ENCODE measurements at regions not wholly inside any gene's neighbourhood (a gene's known extent, or its start where the extent isn't known, plus 50 kb on each side); places are given as distances from the start of the nearest gene placed in this dataset.

GRCh38 chr1:87820668-87821334 is 492.1 kb downstream of the LMO4 start:
- DNase-seq (ENCODE audit: low spot score) = no peak

DNA sequence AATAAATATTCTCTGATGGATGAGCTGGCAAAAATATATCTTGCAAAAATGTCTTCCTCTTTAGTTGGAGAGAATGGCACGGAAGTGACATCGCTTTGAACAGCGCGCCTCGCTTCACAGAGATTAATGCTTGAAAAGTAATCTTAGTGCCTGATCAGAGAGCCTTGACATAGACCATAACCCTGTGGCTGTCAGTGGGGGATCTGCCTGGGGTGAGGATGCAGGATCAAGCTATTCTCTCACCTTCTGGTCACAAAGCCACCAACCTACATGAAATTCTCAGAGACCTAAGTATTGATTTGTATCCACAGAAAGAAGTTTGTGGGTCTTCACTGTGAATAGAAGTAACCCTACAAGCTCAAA is 492.6 kb downstream of the LMO4 start:
- DNase-seq (ENCODE audit: low spot score) = no peak

DNA sequence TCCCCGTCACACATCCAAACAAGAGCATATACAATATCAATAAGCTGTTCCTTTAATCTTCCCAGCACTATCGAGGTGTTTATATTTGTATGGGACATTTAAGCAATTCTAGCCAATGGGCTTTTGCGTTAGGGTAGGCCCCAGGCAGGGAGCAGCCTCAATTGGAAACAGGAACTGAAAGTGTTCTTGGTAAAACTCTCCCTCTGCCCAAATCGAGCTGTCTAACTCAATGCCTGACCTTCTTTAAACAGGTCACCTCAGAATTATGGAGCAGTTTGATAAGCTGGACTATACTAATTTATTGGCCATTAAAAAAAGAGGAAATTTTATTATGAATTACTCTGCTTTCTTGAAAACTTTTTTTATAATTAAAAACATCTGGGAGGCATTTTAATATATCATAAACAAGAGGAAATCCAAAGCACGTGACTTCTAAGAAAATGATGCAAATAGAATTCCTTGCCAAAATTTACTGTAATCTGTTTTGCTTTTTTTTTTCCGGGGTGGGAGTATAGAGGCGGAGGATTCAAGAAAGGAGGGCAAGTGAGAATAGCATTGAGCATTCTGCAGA is 498.1 kb downstream of the LMO4 start:
- DNase-seq (ENCODE audit: low spot score) = no peak

DNA sequence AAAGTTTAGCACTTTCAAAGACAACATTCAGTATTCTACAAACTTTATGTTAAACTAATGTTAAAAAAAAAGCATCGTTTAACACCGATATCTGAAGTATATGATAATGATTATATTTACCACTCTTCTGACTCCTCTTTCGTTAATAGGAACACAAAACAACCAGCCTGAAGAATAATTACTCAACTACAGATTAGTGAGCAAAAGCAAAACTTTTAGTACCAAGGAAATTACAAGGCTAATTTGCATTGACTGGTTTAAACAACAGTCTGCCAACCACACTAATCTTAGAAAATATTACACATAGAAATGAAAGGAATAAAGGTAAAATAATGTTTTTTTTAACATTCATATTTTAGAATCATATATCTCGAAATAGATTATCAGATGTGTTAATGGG is 500.7 kb downstream of the LMO4 start:
- no peak for DNase-seq (ENCODE audit: low spot score)

GRCh38 chr1:87830432-87830978 is 501.8 kb downstream of the LMO4 start:
- no peak for DNase-seq (ENCODE audit: low spot score)

DNA sequence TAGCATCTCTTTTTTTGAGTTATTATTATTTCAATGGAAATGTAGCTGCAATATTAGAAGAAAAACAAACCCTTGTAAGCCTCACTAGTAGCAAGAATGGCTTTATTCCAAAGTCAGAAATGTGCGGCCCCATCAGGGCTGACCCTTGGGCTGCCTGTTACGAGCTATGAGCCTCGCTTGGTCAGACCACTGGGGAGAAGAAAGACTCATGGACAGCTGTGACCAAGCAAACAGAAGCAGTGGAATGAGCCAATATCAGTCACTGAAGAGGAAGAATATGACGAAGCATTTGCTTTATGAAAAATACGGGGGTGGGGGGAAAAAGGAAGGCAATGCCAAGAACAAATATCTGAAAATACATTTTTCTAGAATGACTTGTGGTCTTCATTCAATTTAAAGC is 504.5 kb downstream of the LMO4 start:
- DNase-seq (ENCODE audit: low spot score) = no peak

GRCh38 chr1:87834151-87834550 is 505.5 kb downstream of the LMO4 start:
- DNase-seq (ENCODE audit: low spot score) = no peak

DNA sequence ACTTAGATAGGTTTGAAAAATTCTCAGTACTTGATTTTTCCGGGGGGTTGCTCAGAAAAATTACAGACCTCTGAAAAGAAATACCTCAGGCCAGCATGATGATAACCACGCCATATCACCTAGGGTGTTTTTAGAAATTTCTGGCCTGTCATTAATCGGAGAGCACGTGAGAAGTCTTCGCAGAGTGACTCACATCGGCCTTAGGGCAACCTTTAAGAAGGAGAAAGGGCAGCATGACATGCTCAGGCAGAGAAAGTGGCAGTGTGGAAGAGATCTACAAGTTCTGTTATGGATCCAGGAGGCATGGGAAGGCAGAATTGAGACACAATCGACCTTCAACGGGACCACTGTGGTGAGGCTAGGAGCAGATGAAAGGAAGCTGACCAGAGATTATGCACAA is 506.3 kb downstream of the LMO4 start:
- DNase-seq (ENCODE audit: low spot score) = no peak

GRCh38 chr1:87840767-87841166 is 512.1 kb downstream of the LMO4 start:
- DNase-seq (ENCODE audit: low spot score) = no peak

DNA sequence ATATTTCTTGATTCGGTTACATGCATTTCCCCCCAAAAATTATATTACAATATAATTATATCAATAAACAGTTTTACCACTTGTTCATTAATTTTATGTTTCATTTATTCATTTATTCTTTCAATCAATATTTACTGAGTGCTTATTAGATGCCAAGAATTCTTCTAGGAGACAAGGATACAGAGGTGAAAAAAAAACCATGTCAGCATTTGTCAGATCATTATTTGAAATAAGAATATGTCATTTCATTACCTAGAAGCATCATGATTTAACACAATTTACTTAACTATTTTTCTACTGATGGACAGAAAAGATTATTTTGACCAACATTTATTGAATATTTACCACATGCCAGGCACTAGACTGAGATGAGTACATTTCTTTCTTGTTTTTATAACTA is 512.7 kb downstream of the LMO4 start:
- DNase-seq (ENCODE audit: low spot score) = no peak

- DNase-seq (ENCODE audit: low spot score) = no peak
These were observed 513.5 kb downstream of the LMO4 start for GRCh38 chr1:87842156-87842555.

DNA sequence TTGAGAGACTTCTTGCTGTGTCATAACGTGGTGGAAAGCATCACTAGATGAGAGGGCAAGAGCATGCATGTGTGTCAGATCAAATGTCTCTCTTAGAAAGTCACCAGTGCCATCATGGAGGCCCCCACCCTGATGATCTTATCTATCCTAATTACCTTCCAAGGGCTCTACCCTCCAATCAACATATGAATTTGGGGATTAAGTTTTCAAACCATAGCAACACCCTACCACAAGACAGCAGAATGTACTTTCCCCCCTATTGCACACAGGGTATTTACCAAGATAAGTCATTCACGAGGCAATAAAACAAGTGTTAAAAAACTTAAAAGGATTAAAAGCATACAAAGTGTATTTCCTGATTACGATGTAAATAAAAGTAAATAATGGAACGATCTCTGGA is 515.6 kb downstream of the LMO4 start:
- no peak for DNase-seq (ENCODE audit: low spot score)

GRCh38 chr1:87851490-87851889 is 522.8 kb downstream of the LMO4 start:
- DNase-seq (ENCODE audit: low spot score) = no peak

DNA sequence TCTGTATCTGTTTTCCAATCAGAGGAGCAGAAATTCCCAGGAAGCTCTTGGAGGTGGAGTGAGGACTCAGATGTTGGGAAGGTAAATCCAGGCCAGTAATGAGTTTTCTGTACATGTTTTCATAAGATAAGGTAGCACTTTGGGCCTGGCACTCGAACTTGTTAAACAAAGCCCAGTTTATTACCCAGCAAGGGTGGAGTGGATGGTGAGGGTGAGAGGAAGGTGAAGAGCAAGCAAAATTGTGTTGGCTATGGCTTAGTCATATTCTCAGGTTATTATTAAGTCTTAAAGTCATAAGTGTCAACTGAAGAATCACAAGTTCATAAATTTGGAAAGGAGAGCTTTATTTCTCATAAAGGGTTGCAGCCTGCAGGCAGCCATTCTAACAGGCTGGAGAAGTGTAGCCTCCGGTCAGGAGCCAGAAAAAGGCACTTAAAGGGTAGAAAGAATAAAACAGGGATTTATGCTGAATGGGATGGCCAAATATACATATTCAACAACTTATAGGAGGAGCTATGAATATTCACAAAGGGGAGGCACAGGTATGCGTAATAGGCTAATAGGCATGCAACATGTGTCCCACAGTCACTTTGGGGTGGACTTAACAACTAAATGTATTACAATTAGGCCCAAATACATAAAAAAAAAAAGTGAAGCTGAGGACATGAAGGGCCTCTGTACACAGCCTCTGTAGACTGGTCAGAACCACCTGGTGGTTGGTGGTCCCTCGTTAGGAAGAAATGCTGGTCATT is 523.9 kb downstream of the LMO4 start:
- no peak for DNase-seq (ENCODE audit: low spot score)

DNA sequence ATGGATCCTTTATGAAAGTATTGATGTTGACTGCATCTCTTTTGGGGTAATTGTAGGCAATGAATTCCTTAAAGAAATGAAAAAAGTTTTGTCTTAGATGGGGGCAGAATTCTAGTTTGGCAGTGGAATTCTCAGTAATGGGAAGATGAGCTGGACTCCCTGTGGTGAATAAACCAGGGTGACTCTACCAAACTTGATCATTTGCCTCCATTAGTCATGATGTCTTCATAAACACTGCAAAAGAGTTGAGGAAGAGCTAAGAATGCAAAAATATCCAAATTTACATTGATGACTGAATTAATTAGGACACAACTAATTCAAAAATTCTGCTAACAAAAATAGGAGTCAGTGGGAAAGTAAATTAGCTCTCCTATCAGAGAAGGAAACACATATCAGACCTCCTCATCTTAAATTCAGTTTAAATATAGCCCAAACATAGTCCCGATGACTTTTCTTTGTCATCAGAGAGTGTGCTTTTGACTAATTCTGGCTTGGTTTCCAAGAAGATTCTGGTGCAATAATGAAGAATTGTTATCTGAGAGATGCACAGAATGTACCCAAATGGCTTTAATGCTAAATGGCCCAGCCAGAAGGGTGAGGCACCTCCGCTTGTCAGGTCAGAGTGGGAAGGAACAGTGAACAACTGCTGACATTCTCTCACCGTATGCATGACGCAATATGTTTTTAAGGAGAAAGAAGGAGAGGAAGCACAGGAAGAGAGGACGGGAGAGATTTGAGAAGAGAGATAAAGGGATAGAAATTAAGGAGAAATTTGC is 525.1 kb downstream of the LMO4 start:
- no peak for DNase-seq (ENCODE audit: low spot score)

- DNase-seq (ENCODE audit: low spot score) = no peak
These were observed 534.6 kb downstream of the LMO4 start for GRCh38 chr1:87863317-87863716.

DNA sequence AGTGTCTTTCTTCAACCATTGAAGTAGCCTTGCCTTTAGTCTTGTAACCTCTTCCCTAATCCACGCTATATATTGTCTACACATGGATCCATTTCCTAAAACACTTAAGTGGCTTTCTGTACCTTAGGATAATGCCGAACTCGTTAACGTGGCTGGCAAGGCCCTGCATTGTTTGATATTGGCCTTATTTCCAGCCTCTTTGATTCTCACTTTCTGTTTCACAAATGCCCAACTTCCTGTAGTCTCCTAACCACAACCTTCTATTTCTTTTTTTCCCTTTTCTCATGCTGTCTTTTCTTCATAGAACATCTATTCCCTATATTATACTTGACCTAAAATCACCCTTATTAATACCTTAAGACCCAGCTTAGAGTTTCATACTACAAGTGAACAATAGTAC is 536.0 kb downstream of the LMO4 start:
- DNase-seq (ENCODE audit: low spot score) = no peak

GRCh38 chr1:87866416-87866815 is 537.7 kb downstream of the LMO4 start:
- no peak for DNase-seq (ENCODE audit: low spot score)

DNA sequence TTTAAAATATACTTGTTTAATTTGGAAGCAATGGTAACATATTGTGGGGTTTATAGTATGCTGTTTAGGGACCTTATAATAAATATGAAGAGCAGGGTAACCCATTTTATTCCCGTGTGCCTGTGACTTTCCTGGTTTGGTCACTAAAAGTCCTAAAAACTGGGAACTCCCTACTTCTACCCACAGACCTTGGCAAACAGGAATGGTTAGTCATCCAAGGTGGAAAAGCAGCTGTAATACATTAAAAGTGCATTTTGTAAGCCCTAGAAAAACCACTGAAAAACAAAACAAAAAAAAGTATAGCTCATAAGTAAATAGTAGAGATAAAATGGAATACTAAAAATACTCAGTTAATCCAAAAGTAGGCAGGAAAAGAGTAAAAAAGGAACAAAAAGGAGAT is 538.9 kb downstream of the LMO4 start:
- no peak for DNase-seq (ENCODE audit: low spot score)

DNA sequence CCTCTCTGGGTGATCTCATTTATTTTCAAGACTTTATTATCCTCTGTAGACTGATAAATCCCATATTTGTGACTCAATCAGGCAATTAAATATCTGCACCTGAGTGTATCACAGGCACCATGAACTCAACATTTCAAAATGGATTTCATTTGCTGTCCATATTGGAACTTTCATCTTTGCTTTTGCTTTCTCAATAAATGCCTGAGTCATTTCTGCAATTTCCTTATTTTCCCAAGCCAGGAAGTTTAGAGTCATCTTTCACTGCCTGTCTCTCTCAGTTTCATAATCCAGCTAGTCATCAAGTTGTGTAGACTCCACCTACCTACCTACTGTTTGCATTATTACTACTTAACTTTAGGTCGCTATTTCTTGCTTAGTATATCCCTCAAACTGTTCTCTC is 540.9 kb downstream of the LMO4 start:
- no peak for DNase-seq (ENCODE audit: low spot score)

DNA sequence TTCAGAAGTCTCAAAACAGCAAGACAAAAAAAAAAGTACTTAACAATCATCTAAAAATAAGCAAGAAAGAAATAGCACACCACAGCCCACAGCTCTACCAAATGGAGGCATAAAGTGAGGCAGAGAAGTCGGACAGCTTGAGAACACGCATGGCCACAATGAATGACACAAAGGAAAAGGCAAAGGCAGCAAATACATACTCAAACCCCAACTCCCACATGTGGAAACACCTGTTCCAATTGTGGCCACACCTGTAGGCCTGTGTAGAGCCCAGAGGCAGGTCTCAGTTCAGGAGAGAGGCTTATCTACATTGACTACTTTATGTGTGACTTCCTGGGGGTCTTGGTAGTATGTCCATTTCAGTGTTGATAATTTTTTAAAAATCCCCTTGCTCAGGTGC is 543.5 kb downstream of the LMO4 start:
- DNase-seq (ENCODE audit: low spot score) = no peak

DNA sequence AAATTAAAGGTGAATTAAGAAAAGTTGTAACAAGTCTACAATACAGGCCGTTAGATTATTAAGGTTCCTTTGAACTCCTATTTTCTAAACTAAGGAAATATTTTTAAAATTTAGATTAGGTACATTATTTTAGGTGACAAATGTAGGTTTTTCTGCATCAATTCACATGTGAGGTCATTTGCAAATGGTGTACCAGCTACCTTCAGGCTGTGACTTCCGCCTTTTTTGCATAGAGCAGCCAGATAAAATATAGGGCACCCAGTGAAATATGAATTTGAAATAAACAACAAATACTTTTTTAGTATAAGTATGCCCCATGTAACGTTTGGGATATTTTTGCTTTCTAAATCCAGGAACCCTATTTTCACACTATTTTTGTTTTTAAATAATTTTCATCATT is 544.0 kb downstream of the LMO4 start:
- no peak for DNase-seq (ENCODE audit: low spot score)

GRCh38 chr1:87878873-87879272 is 550.2 kb downstream of the LMO4 start:
- DNase-seq (ENCODE audit: low spot score) = no peak
